ENCODE measurements at regions not wholly inside any gene's neighbourhood (a gene's known extent, or its start where the extent isn't known, plus 50 kb on each side); places are given as distances from the start of the nearest gene placed in this dataset.

DNA sequence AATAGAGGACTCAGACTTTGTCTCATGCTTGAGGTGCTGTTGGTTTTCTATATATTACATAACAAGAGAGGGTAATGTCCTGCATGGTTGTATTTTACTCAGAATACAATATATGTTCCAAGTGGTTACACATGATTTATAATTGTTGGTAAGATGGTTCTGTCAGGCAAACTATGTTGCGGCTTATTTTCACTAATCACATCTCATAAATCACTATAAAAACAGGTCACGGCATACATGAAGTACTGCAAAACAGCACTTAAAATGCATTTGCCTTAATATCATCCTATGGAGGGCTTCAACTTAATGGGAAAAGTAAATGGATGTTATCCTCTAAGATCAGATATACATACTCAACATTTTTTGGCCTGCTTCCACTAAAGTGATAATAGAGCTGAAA, 246.0 kb upstream of the ARSJ start:
- intact Hi-C loops (cut with DNase I; ENCODE audit: low total_unique reads), result no loop called here
- Histone ChIP-seq H3K36me3 (no peaks in the 10 kb centered on the region), H3K9me3 (no peaks in the 10 kb centered on the region), H3K4me1 (no peaks in the 10 kb centered on the region), H3K4me3 (no peak overlapping the region), H3K27ac (no peak overlapping the region), H3K27me3 (no peaks in the 10 kb centered on the region)
- WGBS, 2 donors (ENCODE audit: low coverage in 1 of 2), result 39 to 45% methylated on average over 2 of the region's 2 CpGs
- no peak for DNase-seq
- TF ChIP-seq POLR2AphosphoS5 (IDR thresholded peaks at IDR 0.05) (no peak), POLR2A (IDR thresholded peaks at IDR 0.05) (no peak), EP300 (IDR thresholded peaks at IDR 0.05; ENCODE audit: low read depth) (no peak), CTCF (IDR thresholded peaks at IDR 0.05) (no peak)
- in situ Hi-C loops (cut with MboI; ENCODE audit: low pct_ligation_motif_present in 1 of 4, low pct_unique_long_range_greater_than_20kb in 1 of 4, low sequenced_read_pairs in 3 of 4), result no loop called here

- Histone ChIP-seq H3K4me1 (no peaks in the 10 kb centered on the region), H3K9me3 (no peaks in the 10 kb centered on the region), H3K27me3 (no peaks in the 10 kb centered on the region), H3K4me3 (no peak overlapping the region), H3K36me3 (no peaks in the 10 kb centered on the region), H3K27ac (no peak overlapping the region)
- 59 to 67% methylated on average over 3 of the region's 3 CpGs for whole genome bisulfite sequencing, 2 donors (ENCODE audit: low coverage in 1 of 2)
- intact Hi-C loops (cut with DNase I; ENCODE audit: low total_unique reads) (no loop called here), in situ Hi-C loops (cut with MboI; ENCODE audit: low pct_ligation_motif_present in 1 of 4, low pct_unique_long_range_greater_than_20kb in 1 of 4, low sequenced_read_pairs in 3 of 4) (no loop called here)
- DNase-seq, result no peak
- no peak for TF ChIP-seq POLR2AphosphoS5 (IDR thresholded peaks at IDR 0.05)
- TF ChIP-seq CTCF (IDR thresholded peaks at IDR 0.05), result no peak
- no peak for TF ChIP-seq EP300 (IDR thresholded peaks at IDR 0.05; ENCODE audit: low read depth)
- no peak for TF ChIP-seq POLR2A (IDR thresholded peaks at IDR 0.05)
Measured at GRCh38 chr4:114226179-114226578, 246.7 kb upstream of the ARSJ start.

DNA sequence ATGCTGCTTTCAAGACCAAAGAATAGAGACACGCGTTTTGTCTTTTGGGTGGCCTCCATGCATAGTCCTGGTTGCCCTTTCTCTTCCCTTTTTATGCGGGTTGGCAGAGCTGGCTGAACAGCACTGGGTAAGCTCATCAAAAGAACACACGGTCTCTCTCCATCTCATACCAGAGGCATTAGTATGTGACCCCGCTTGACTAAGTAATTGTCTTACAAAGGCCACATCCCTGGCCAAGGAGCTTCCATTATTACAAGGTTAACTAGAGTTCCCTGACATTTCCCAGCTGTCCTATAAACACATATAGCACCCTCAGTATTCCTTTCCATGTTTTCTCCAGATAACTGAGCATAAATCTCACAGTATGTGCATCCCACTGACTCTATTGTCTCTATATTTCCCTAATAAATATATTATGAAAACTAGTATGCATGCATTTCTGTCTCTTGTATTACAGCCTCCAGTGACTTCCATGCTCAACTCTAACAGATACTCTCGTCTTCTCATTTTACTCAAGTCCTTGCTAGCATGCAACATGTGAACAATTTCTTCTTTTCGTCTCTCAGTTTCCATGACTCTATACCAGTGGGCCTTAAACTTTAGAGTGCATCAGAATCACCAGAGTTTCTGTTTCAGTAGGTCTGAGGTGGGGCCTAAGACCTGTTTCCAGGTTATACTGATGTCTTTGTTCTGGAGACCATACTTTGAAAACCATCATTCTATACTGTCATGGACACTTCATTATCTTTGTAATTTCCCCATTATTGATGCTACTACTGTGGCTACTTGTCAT, 247.7 kb upstream of the ARSJ start:
- Histone ChIP-seq H3K9me3 (no peaks in the 10 kb centered on the region), H3K4me1 (no peaks in the 10 kb centered on the region), H3K4me3 (no peak overlapping the region), H3K36me3 (no peaks in the 10 kb centered on the region), H3K27ac (no peak overlapping the region), H3K27me3 (no peaks in the 10 kb centered on the region)
- TF ChIP-seq POLR2A (IDR thresholded peaks at IDR 0.05), result no peak
- TF ChIP-seq POLR2AphosphoS5 (IDR thresholded peaks at IDR 0.05), result no peak
- no peak for TF ChIP-seq CTCF (IDR thresholded peaks at IDR 0.05)
- TF ChIP-seq EP300 (IDR thresholded peaks at IDR 0.05; ENCODE audit: low read depth), result no peak
- in situ Hi-C loops (cut with MboI; ENCODE audit: low pct_ligation_motif_present in 1 of 4, low pct_unique_long_range_greater_than_20kb in 1 of 4, low sequenced_read_pairs in 3 of 4) (no loop called here), intact Hi-C loops (cut with DNase I; ENCODE audit: low total_unique reads) (no loop called here)
- WGBS, 2 donors (ENCODE audit: low coverage in 1 of 2), result 83 to 89% methylated on average over 3 to 7 of the region's 7 CpGs
- no peak for DNase-seq

DNA sequence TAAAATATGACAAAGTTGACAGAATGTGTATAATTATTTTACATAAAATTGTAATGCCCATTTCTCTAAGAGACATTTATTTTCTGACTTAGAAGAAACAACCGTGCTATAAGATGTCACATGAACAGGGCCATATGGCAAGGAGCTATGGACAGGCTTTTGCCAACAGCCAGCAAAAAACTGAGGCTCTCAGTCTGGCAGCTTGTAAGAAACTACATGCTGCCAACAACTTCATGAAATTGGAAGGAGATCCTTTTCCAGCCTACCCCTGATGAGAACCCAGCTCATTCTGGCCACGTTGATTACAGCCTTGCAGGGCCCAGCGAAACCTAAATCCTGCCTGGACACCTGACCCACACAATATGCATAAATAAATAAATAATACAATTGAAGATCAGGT, 250.3 kb upstream of the ARSJ start:
- Histone ChIP-seq H3K4me3 (no peak overlapping the region), H3K27me3 (no peaks in the 10 kb centered on the region), H3K27ac (no peak overlapping the region), H3K4me1 (no peaks in the 10 kb centered on the region), H3K9me3 (no peaks in the 10 kb centered on the region), H3K36me3 (no peaks in the 10 kb centered on the region)
- intact Hi-C loops (cut with DNase I; ENCODE audit: low total_unique reads), result no loop called here
- WGBS, 2 donors (ENCODE audit: low coverage in 1 of 2), result 77 to 91% methylated on average over 2 to 3 of the region's 3 CpGs
- in situ Hi-C loops (cut with MboI; ENCODE audit: low pct_ligation_motif_present in 1 of 4, low pct_unique_long_range_greater_than_20kb in 1 of 4, low sequenced_read_pairs in 3 of 4), result no loop called here
- no peak for TF ChIP-seq CTCF (IDR thresholded peaks at IDR 0.05)
- no peak for DNase-seq

Measured in transverse colon (tissue), 4 donors.